Keratinocyte (primary cell): ENCODE measurements at regions not wholly inside any gene's neighbourhood (a gene's known extent, or its start where the extent isn't known, plus 50 kb on each side); places are given as distances from the start of the nearest gene placed in this dataset.

Source experiments
- DNase-seq: peaks from one replicate; pipeline ENCODE4 v3.0.0-alpha.2; 2011; ENCODE audit warnings: low read depth, missing footprints, low spot score
- FAIRE-seq: peaks from 2 replicates; lab custom pipeline; 2011; peaks lifted over from hg19 to GRCh38; lab: Jason Lieb, UNC
- H2AFZ ChIP-seq: 2 replicates; pipeline ENCODE4 v1.6.0; 2012; ENCODE audit warnings: low read length, control low read depth, inconsistent platforms; ENCODE audit not compliant: control insufficient read depth
- H3K27ac ChIP-seq: 2 replicates; pipeline ENCODE4 v1.5.1; 2011; ENCODE audit warnings: low read length; ENCODE audit not compliant: control insufficient read depth, insufficient read depth
- H3K27me3 ChIP-seq: 3 replicates; pipeline ENCODE4 v1.6.0; 2011; ENCODE audit warnings: low read length; ENCODE audit not compliant: control insufficient read depth, insufficient read depth; ENCODE audit errors: extremely low read depth
- H3K36me3 ChIP-seq, 2 experiments: 2 replicates in 1 of 2; 3 replicates in 1 of 2; pipeline ENCODE4 v1.5.1; 2011; ENCODE audit warnings: low read length in 2 of 2, mild to moderate bottlenecking in 1 of 2; ENCODE audit not compliant: control insufficient read depth in 2 of 2, insufficient read depth in 2 of 2; ENCODE audit errors: extremely low read depth in 1 of 2
- H3K4me1 ChIP-seq: 3 replicates; pipeline ENCODE4 v1.5.1; 2011; ENCODE audit warnings: low read length; ENCODE audit not compliant: control insufficient read depth, insufficient read depth; ENCODE audit errors: extremely low read depth
- H3K4me2 ChIP-seq: 3 replicates; pipeline ENCODE4 v1.6.0; 2011; ENCODE audit warnings: low read depth, low read length; ENCODE audit not compliant: control insufficient read depth, insufficient read depth; ENCODE audit errors: extremely low read depth
- H3K4me3 ChIP-seq, 3 experiments: fragments of 200-600 bp in 1 of 3; sonication (generic) in 1 of 3; 2 replicates in 2 of 3; 3 replicates in 1 of 3; pipeline ENCODE4 v1.5.1; 2011 to 2016; ENCODE audit warnings: low read length in 3 of 3, mild to moderate bottlenecking in 3 of 3, control low read depth in 2 of 3, inconsistent platforms in 1 of 3, low read depth in 1 of 3, mixed read lengths in 1 of 3, mixed run types in 1 of 3, moderate library complexity in 1 of 3; ENCODE audit not compliant: control insufficient read depth in 2 of 3, insufficient read depth in 2 of 3; ENCODE audit errors: extremely low read depth in 1 of 3
- H3K79me2 ChIP-seq: 2 replicates; pipeline ENCODE4 v1.6.0; 2012; ENCODE audit warnings: low read length; ENCODE audit not compliant: control insufficient read depth, insufficient read depth
- H3K9ac ChIP-seq: 3 replicates; pipeline ENCODE4 v1.6.0; 2011; ENCODE audit warnings: low read length; ENCODE audit not compliant: control insufficient read depth, insufficient read depth; ENCODE audit errors: extremely low read depth
- H3K9me1 ChIP-seq: 3 replicates; pipeline ENCODE4 v1.6.0; 2011; ENCODE audit warnings: low read length; ENCODE audit not compliant: control insufficient read depth, insufficient read depth; ENCODE audit errors: extremely low read depth
- H3K9me3 ChIP-seq: 2 replicates; pipeline ENCODE4 v1.5.1; 2012; ENCODE audit warnings: low read depth, low read length; ENCODE audit not compliant: control insufficient read depth
- H4K20me1 ChIP-seq: 3 replicates; pipeline ENCODE4 v1.6.0; 2011; ENCODE audit warnings: low read length; ENCODE audit not compliant: control insufficient read depth, insufficient read depth; ENCODE audit errors: extremely low read depth
- EZH2 ChIP-seq: IDR thresholded peaks from one replicate; pipeline ENCODE4 v1.6.1; 2012; ENCODE audit warnings: inconsistent platforms, mild to moderate bottlenecking, low read length, moderate library complexity
- dilution Hi-C: fragments of 300-500 bp; cut with MboI; formaldehyde crosslinking; loops from one replicate; pipeline ENCODE4 v1.7.0; 2020; ENCODE audit warnings: low sequenced_read_pairs; ENCODE audit not compliant: extremely low pct_ligation_motif_present
- TF ChIP-seq, protein P1 (sequence below), 3 experiments: IDR thresholded peaks in 1 of 3; conservative IDR thresholded peaks in 1 of 3; optimal IDR thresholded peaks in 1 of 3; 2 replicates in 2 of 3; 3 replicates in 1 of 3; pipeline versions ENCODE3 to v1.5.1; 2011; ENCODE audit warnings: low read length in 3 of 3, mild to moderate bottlenecking in 3 of 3, moderate library complexity in 2 of 3, control low read depth in 1 of 3, inconsistent platforms in 1 of 3; ENCODE audit not compliant: insufficient read depth in 2 of 3; ENCODE audit errors: extremely low read depth in 1 of 3

DNA sequence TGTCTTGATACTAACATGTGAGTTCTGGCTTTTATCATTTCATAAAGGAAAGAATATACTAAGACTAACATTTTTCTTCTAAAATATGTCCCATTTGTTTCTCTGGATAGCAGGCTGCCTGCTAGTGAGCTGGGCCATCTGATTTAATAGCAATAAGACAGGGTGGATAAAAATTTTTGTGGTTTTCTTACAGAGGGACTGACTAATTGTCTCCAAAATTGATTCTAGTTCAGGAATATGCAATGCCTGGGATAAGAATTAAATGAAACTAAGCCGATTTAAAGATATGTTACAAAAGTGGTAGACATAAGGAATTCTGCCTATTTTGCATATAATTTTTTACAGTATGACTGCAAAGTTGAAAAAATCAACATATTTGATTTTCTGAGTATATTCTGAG lies 252.9 kb upstream of the NAV3 start:
- no peak overlapping the region for H3K4me2 ChIP-seq
- FAIRE-seq (no peak), DNase-seq (no peak)
- no peaks in the 10 kb centered on the region for H3K9me1 ChIP-seq
- TF ChIP-seq, protein P1, sequence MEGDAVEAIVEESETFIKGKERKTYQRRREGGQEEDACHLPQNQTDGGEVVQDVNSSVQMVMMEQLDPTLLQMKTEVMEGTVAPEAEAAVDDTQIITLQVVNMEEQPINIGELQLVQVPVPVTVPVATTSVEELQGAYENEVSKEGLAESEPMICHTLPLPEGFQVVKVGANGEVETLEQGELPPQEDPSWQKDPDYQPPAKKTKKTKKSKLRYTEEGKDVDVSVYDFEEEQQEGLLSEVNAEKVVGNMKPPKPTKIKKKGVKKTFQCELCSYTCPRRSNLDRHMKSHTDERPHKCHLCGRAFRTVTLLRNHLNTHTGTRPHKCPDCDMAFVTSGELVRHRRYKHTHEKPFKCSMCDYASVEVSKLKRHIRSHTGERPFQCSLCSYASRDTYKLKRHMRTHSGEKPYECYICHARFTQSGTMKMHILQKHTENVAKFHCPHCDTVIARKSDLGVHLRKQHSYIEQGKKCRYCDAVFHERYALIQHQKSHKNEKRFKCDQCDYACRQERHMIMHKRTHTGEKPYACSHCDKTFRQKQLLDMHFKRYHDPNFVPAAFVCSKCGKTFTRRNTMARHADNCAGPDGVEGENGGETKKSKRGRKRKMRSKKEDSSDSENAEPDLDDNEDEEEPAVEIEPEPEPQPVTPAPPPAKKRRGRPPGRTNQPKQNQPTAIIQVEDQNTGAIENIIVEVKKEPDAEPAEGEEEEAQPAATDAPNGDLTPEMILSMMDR (optimal IDR thresholded peaks at IDR 0.05 in 1 of 3, IDR thresholded peaks at IDR 0.05 in 1 of 3, conservative IDR thresholded peaks at IDR 0.05 in 1 of 3; ENCODE audit: extremely low read depth in 1 of 3, insufficient read depth in 2 of 3, low read length in 3 of 3): no peak
- TF ChIP-seq EZH2: no peak
- H2AFZ ChIP-seq: no peak overlapping the region
- H3K79me2 ChIP-seq: no peaks in the 10 kb centered on the region
- no peaks in the 10 kb centered on the region for H3K9me3 ChIP-seq
- H3K4me1 ChIP-seq: no peaks in the 10 kb centered on the region
- no peak overlapping the region for H3K27ac ChIP-seq
- H3K4me3 ChIP-seq: no peak overlapping the region
- H3K36me3 ChIP-seq: no peaks in the 10 kb centered on the region
- no peaks in the 10 kb centered on the region for H3K27me3 ChIP-seq
- no peak overlapping the region for H3K9ac ChIP-seq
- dilution Hi-C loops: no loop called here
- no peaks in the 10 kb centered on the region for H4K20me1 ChIP-seq

DNA sequence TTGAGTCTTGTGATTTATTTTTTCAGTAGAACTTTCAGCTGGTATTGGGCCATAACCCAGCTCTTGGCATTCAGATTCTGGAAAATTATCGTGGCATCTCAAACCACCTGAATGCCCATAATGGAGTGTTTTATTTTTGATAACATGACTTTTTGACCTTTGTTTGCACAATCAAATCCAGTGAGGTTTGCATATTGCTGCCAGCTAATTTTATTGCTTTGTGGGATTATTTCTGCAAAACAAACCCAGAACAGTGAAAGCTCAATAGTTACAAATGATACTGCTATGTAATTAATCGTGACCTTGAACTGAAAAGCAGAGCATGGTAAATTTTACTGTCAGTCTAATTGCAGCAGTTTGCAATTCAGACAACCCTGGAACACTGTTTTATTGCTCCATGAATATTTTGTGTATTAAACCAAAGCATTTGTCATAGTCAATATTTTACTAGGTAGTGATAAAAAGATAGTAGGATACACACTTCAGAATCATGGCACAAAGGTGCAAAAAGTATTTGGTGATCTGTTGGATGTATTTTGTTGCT lies 255.2 kb upstream of the NAV3 start:
- no peak for DNase-seq
- H3K4me1 ChIP-seq: no peaks in the 10 kb centered on the region
- no peak for TF ChIP-seq EZH2
- TF ChIP-seq, protein P1 (optimal IDR thresholded peaks at IDR 0.05 in 1 of 3, IDR thresholded peaks at IDR 0.05 in 1 of 3, conservative IDR thresholded peaks at IDR 0.05 in 1 of 3; ENCODE audit: extremely low read depth in 1 of 3, insufficient read depth in 2 of 3, low read length in 3 of 3): no peak
- no peak overlapping the region for H3K27ac ChIP-seq
- H3K27me3 ChIP-seq: no peaks in the 10 kb centered on the region
- no peaks in the 10 kb centered on the region for H3K9me3 ChIP-seq
- no peak overlapping the region for H2AFZ ChIP-seq
- H4K20me1 ChIP-seq: no peaks in the 10 kb centered on the region
- H3K4me3 ChIP-seq: no peak overlapping the region
- no peak overlapping the region for H3K9ac ChIP-seq
- no peak overlapping the region for H3K4me2 ChIP-seq
- no peaks in the 10 kb centered on the region for H3K9me1 ChIP-seq
- no peak for FAIRE-seq
- no peaks in the 10 kb centered on the region for H3K79me2 ChIP-seq
- dilution Hi-C loops: no loop called here
- no peaks in the 10 kb centered on the region for H3K36me3 ChIP-seq
